ENCODE measurements at regions not wholly inside any gene's neighbourhood (a gene's known extent, or its start where the extent isn't known, plus 50 kb on each side); places are given as distances from the start of the nearest gene placed in this dataset.
A peak's percentile ranks its signal among the peaks of the same experiment; 100 is the strongest.

- Histone ChIP-seq H3K4me1 (ENCODE audit: control insufficient read depth, extremely low read depth, insufficient read depth, low read length) (no peaks in the 10 kb centered on the region), H4K20me1 (replicated peaks; ENCODE audit: control insufficient read depth, extremely low read depth, insufficient read depth, low read length) (no peaks in the 10 kb centered on the region), H2AFZ (ENCODE audit: low read depth, low read length) (no peak overlapping the region), H3K36me3 (ENCODE audit: control insufficient read depth in 2 of 2, extremely low read depth in 1 of 2, insufficient read depth in 2 of 2, low read length in 2 of 2) (no peaks in the 10 kb centered on the region), H3K4me2 (ENCODE audit: insufficient read depth, low read length) (no peak overlapping the region), H3K27ac (ENCODE audit: insufficient read depth, low read depth, low read length) (no peak overlapping the region), H3K9ac (replicated peaks; ENCODE audit: extremely low read depth, insufficient read depth, low read length) (no peak overlapping the region), H3K9me1 (replicated peaks; ENCODE audit: control insufficient read depth, extremely low read depth, insufficient read depth, low read length) (no peaks in the 10 kb centered on the region), H3K79me2 (ENCODE audit: control insufficient read depth, insufficient read depth, low read length) (no peaks in the 10 kb centered on the region), H3K4me3 (replicated peaks in 1 of 3; ENCODE audit: insufficient read depth in 1 of 3, low read depth in 1 of 3, low read length in 3 of 3) (no peak overlapping the region), H3K27me3 (ENCODE audit: control insufficient read depth in 2 of 2, insufficient read depth in 2 of 2, low read length in 2 of 2) (no peaks in the 10 kb centered on the region), H3K9me3 (replicated peaks; ENCODE audit: control insufficient read depth, insufficient read depth, low read length) (no peaks in the 10 kb centered on the region)
- dilution Hi-C loops (cut with MboI; ENCODE audit: extremely low pct_ligation_motif_present, low sequenced_read_pairs), result no loop called here
- CTCF ChIA-PET, result interaction anchor here (1.0 kb wide), 1 partner anchor 25 kb away, joined by 3 read pairs; no protein-coding TSS in a partner anchor
- intact Hi-C loops (cut with micrococcal nuclease), result no loop called here
- TF ChIP-seq JUN (IDR thresholded peaks at IDR 0.05; ENCODE audit: borderline replicate concordance, insufficient read depth, insufficient read length, low read depth), result no peak
- no peak for TF ChIP-seq EZH2 (IDR thresholded peaks at IDR 0.05; ENCODE audit: borderline replicate concordance, low read depth, low read length, severe bottlenecking)
- TF ChIP-seq GATA2 (IDR thresholded peaks at IDR 0.05; ENCODE audit: insufficient read depth, insufficient read length, low read depth, low read length), result no peak
- TF ChIP-seq FOS (IDR thresholded peaks at IDR 0.05; ENCODE audit: borderline replicate concordance, insufficient read depth, low read length), result no peak
- TF ChIP-seq, protein P1, sequence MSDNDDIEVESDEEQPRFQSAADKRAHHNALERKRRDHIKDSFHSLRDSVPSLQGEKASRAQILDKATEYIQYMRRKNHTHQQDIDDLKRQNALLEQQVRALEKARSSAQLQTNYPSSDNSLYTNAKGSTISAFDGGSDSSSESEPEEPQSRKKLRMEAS (IDR thresholded peaks at IDR 0.05; ENCODE audit: insufficient read depth, insufficient read length), result no peak
- DNase-seq (ENCODE audit: low read depth, low spot score) (peak; percentile 4), FAIRE-seq (no peak)
- POLR2A ChIA-PET, result no interaction called here
- BruUV-seq (replicated peaks), result no TSS peak
Measured at GRCh38 chr3:25007974-25008658, 419.9 kb upstream of the RARB start.

DNA sequence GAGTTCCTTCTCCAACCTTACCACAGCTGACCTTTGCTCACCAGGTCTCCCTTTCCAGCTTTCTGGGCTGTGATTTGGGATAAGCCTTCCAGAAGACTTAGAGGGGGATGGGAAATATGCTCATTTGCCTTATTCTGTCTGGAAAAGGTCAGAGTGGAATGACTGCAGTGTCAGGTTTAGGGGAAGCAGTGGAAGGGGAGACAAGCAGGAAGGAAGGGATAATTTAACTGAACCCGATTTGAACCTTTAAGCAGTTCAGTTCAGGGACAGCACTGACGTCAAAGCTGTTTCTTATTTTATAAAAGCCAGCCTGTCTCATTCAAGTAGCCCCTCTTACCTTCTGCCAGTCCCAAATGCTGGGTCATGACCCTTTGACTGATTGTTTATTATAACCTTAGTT is 418.4 kb upstream of the RARB start:
- no peak overlapping the region for H3K4me3 ChIP-seq (replicated peaks in 1 of 3; ENCODE audit: insufficient read depth in 1 of 3, low read depth in 1 of 3, low read length in 3 of 3)
- BruUV-seq (replicated peaks), result no TSS peak
- H3K27me3 ChIP-seq (ENCODE audit: control insufficient read depth in 2 of 2, insufficient read depth in 2 of 2, low read length in 2 of 2), result no peaks in the 10 kb centered on the region
- DNase-seq (ENCODE audit: low read depth, low spot score) (no peak), FAIRE-seq (no peak)
- no peak overlapping the region for H2AFZ ChIP-seq (ENCODE audit: low read depth, low read length)
- no peak for TF ChIP-seq FOS (IDR thresholded peaks at IDR 0.05; ENCODE audit: borderline replicate concordance, insufficient read depth, low read length)
- TF ChIP-seq, protein P1 (IDR thresholded peaks at IDR 0.05; ENCODE audit: insufficient read depth, insufficient read length), result no peak
- TF ChIP-seq EZH2 (IDR thresholded peaks at IDR 0.05; ENCODE audit: borderline replicate concordance, low read depth, low read length, severe bottlenecking), result no peak
- TF ChIP-seq MYC (IDR thresholded peaks at IDR 0.05; ENCODE audit: low read depth, low read length), result no peak
- TF ChIP-seq POLR2A (IDR thresholded peaks at IDR 0.05; ENCODE audit: low read depth, low read length), result no peak
- TF ChIP-seq POLR2AphosphoS5 (IDR thresholded peaks at IDR 0.05; ENCODE audit: insufficient read depth, low read depth, low read length), result no peak
- TF ChIP-seq JUN (IDR thresholded peaks at IDR 0.05; ENCODE audit: borderline replicate concordance, insufficient read depth, insufficient read length, low read depth), result no peak
- no peak for TF ChIP-seq GATA2 (IDR thresholded peaks at IDR 0.05; ENCODE audit: insufficient read depth, insufficient read length, low read depth, low read length)
- TF ChIP-seq, protein P2, sequence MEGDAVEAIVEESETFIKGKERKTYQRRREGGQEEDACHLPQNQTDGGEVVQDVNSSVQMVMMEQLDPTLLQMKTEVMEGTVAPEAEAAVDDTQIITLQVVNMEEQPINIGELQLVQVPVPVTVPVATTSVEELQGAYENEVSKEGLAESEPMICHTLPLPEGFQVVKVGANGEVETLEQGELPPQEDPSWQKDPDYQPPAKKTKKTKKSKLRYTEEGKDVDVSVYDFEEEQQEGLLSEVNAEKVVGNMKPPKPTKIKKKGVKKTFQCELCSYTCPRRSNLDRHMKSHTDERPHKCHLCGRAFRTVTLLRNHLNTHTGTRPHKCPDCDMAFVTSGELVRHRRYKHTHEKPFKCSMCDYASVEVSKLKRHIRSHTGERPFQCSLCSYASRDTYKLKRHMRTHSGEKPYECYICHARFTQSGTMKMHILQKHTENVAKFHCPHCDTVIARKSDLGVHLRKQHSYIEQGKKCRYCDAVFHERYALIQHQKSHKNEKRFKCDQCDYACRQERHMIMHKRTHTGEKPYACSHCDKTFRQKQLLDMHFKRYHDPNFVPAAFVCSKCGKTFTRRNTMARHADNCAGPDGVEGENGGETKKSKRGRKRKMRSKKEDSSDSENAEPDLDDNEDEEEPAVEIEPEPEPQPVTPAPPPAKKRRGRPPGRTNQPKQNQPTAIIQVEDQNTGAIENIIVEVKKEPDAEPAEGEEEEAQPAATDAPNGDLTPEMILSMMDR (IDR thresholded peaks at IDR 0.05; ENCODE audit: extremely low read depth in 1 of 2, insufficient read depth in 1 of 2, low read depth in 1 of 2, low read length in 2 of 2), result no peak
- no peak overlapping the region for H3K9ac ChIP-seq (replicated peaks; ENCODE audit: extremely low read depth, insufficient read depth, low read length)
- no peaks in the 10 kb centered on the region for H3K36me3 ChIP-seq (ENCODE audit: control insufficient read depth in 2 of 2, extremely low read depth in 1 of 2, insufficient read depth in 2 of 2, low read length in 2 of 2)
- POLR2A ChIA-PET, result no interaction called here
- dilution Hi-C loops (cut with MboI; ENCODE audit: extremely low pct_ligation_motif_present, low sequenced_read_pairs), result no loop called here
- H3K27ac ChIP-seq (ENCODE audit: insufficient read depth, low read depth, low read length), result no peak overlapping the region
- intact Hi-C loops (cut with micrococcal nuclease), result no loop called here
- H3K9me3 ChIP-seq (replicated peaks; ENCODE audit: control insufficient read depth, insufficient read depth, low read length), result no peaks in the 10 kb centered on the region
- H3K79me2 ChIP-seq (ENCODE audit: control insufficient read depth, insufficient read depth, low read length), result no peaks in the 10 kb centered on the region
- H3K4me1 ChIP-seq (ENCODE audit: control insufficient read depth, extremely low read depth, insufficient read depth, low read length), result no peaks in the 10 kb centered on the region
- H4K20me1 ChIP-seq (replicated peaks; ENCODE audit: control insufficient read depth, extremely low read depth, insufficient read depth, low read length), result no peaks in the 10 kb centered on the region
- no peaks in the 10 kb centered on the region for H3K9me1 ChIP-seq (replicated peaks; ENCODE audit: control insufficient read depth, extremely low read depth, insufficient read depth, low read length)
- no peak overlapping the region for H3K4me2 ChIP-seq (ENCODE audit: insufficient read depth, low read length)
- CTCF ChIA-PET, result no interaction called here

Data from endothelial cell of umbilical vein (primary cell).